Stomach (tissue), 8 donors: ENCODE measurements at regions not wholly inside any gene's neighbourhood (a gene's known extent, or its start where the extent isn't known, plus 50 kb on each side); places are given as distances from the start of the nearest gene placed in this dataset.
"Not testable (repeated sequence)": the region's sequence is repeated elsewhere in the genome, so short reads cannot be mapped to it uniquely, and the experiment has no call there.

ENCODE experiments used
- DNase-seq, 2 donors: peaks; one replicate each; pipeline versions ENCODE4 v3.0.0 to v3.0.0-alpha.2; 2013 to 2019
- H3K27ac ChIP-seq, 5 donors: fragments of 200-600 bp in 4 of 5; sonication (generic) in 4 of 5; one replicate each; pipeline ENCODE4 v1.5.1; 2013 to 2019; ENCODE audit warnings: mild to moderate bottlenecking in 1 of 5, moderate library complexity in 1 of 5
- H3K27me3 ChIP-seq, 3 donors: fragments of 200-600 bp; sonication (generic); one replicate each; pipeline ENCODE4 v1.5.1; 2017 to 2019; ENCODE audit warnings: mixed run types in 1 of 3
- H3K36me3 ChIP-seq, 4 donors: fragments of 200-600 bp; sonication (generic); 1 replicate in 3 of 4; 2 replicates in 1 of 4; pipeline ENCODE4 v1.5.1; 2016 to 2019
- H3K4me1 ChIP-seq, 4 donors: fragments of 200-600 bp; sonication (generic); one replicate each; pipeline ENCODE4 v1.5.1; 2016 to 2019
- H3K4me3 ChIP-seq, 4 donors: fragments of 200-600 bp; sonication (generic) in 3 of 4; one replicate each; pipeline ENCODE4 v1.5.1; 2016 to 2019; ENCODE audit warnings: mild to moderate bottlenecking in 1 of 4
- H3K9me3 ChIP-seq, 4 donors: fragments of 200-600 bp; sonication (generic); one replicate each; pipeline ENCODE4 v1.5.1; 2016 to 2019
- CTCF ChIP-seq, 7 experiments: fragments of 450-650 bp in 4 of 7; fragments of 200-600 bp in 3 of 7; sonication (generic) in 3 of 7; IDR thresholded peaks; one replicate each; pipeline ENCODE4 v1.5.1; 2016 to 2019; ENCODE audit warnings: antibody characterized with exemption in 7 of 7, control low read depth in 2 of 7, mild to moderate bottlenecking in 1 of 7
- EP300 ChIP-seq: sonication (generic); formaldehyde crosslinking; IDR thresholded peaks from one replicate; pipeline ENCODE4 v1.6.1; 2017; ENCODE audit warnings: antibody characterized with exemption
- POLR2A ChIP-seq, 4 donors: fragments of 450-650 bp; IDR thresholded peaks; one replicate each; pipeline ENCODE4 v1.6.1; 2016; ENCODE audit warnings: antibody characterized with exemption in 4 of 4, control low read depth in 2 of 4, mild to moderate bottlenecking in 1 of 4, moderate library complexity in 1 of 4
- POLR2AphosphoS5 ChIP-seq, 3 donors: sonication (generic); formaldehyde crosslinking; IDR thresholded peaks; one replicate each; pipeline ENCODE4 v1.6.1; 2016; ENCODE audit warnings: antibody characterized with exemption in 3 of 3
- WGBS, 5 donors: extraction: QIAGEN DNeasy Blood & Tissue Kit in 3 of 5; methylation state at CpG; one replicate each; pipeline versions ENCODE4 v1.1.5 to v1.1.7; 2013 to 2018; 5-methylcytosine and 5-hydroxymethylcytosine counted together
- intact Hi-C: fragments of 100-400 bp; cut with DNase I; formaldehyde crosslinking; loops from one replicate; pipeline ENCODE4 v1.15.1; 2023; ENCODE audit warnings: low total_unique reads
- donor health status: healthy with polysubstance abuse.
- donor health status: Bipolar disorder and iron deficiency.
- donor health status: healthy.

- DNase-seq, result peak in 1 of 2 donors; percentile 29
- Histone ChIP-seq H3K27me3 (no peaks in the 10 kb centered on the region), H3K4me3 (peak overlapping the region; percentile 50 to 64 (median 60)), H3K9me3 (no peaks in the 10 kb centered on the region), H3K4me1 (peaks cover 17 to 50% (median 32%) of the 10 kb centered on the region in 4 donors), H3K36me3 (no peaks in the 10 kb centered on the region), H3K27ac (peak overlapping the region in 2 of 5 donors; percentile 46 to 87)
- intact Hi-C loops, result no loop called here
- TF ChIP-seq CTCF (IDR thresholded peaks at IDR 0.05) (no peak), POLR2AphosphoS5 (IDR thresholded peaks at IDR 0.05) (no peak), POLR2A (IDR thresholded peaks at IDR 0.05) (no peak), EP300 (no peak)
- WGBS, 5 donors, result 62 to 73% (median 71%) methylated on average over 12 of the region's 12 CpGs
Measured at GRCh38 chr14:89700801-89701200, 253.7 kb downstream of the EFCAB11 start.

GRCh38 chr14:89699071-89699470, 255.5 kb downstream of the EFCAB11 start:
- WGBS, 5 donors, result 30 to 44% (median 32%) methylated on average over 6 of the region's 6 CpGs
- no peaks in the 10 kb centered on the region for H3K9me3 ChIP-seq
- no peaks in the 10 kb centered on the region for H3K36me3 ChIP-seq
- TF ChIP-seq EP300 (no peak), POLR2AphosphoS5 (IDR thresholded peaks at IDR 0.05) (peak in 2 of 3 donors; percentile 14 to 29)
- H3K27ac ChIP-seq, result no peak overlapping the region
- peak in 1 of 2 donors; percentile 63 for DNase-seq
- intact Hi-C loops, result no loop called here
- H3K4me1 ChIP-seq, result peaks cover 17 to 50% (median 32%) of the 10 kb centered on the region in 4 donors
- no peaks in the 10 kb centered on the region for H3K27me3 ChIP-seq
- no peak overlapping the region for H3K4me3 ChIP-seq

GRCh38 chr14:89697281-89698060, 257.1 kb downstream of the EFCAB11 start:
- no peak for DNase-seq
- no peaks in the 10 kb centered on the region for H3K9me3 ChIP-seq
- H3K27ac ChIP-seq, result no peak overlapping the region
- peaks cover 14 to 38% (median 29%) of the 10 kb centered on the region in 4 donors for H3K4me1 ChIP-seq
- TF ChIP-seq CTCF (IDR thresholded peaks at IDR 0.05) (no peak), POLR2AphosphoS5 (IDR thresholded peaks at IDR 0.05) (no peak), POLR2A (IDR thresholded peaks at IDR 0.05) (no peak), EP300 (no peak)
- no peaks in the 10 kb centered on the region for H3K27me3 ChIP-seq
- H3K36me3 ChIP-seq, result no peaks in the 10 kb centered on the region
- 85 to 90% (median 88%) methylated on average over 7 to 8 of the region's 8 CpGs for WGBS, 5 donors
- intact Hi-C loops, result no loop called here
- no peak overlapping the region for H3K4me3 ChIP-seq

- H3K4me3 ChIP-seq, result no peak overlapping the region
- TF ChIP-seq CTCF (IDR thresholded peaks at IDR 0.05) (no peak), EP300 (no peak), POLR2A (IDR thresholded peaks at IDR 0.05) (no peak), POLR2AphosphoS5 (IDR thresholded peaks at IDR 0.05) (no peak)
- no peak overlapping the region for H3K27ac ChIP-seq
- no peaks in the 10 kb centered on the region for H3K27me3 ChIP-seq
- 76 to 93% (median 89%) methylated on average over 2 of the region's 2 CpGs for WGBS, 5 donors
- H3K36me3 ChIP-seq, result no peaks in the 10 kb centered on the region
- peaks cover 1 to 24% (median 15%) of the 10 kb centered on the region in 4 donors for H3K4me1 ChIP-seq
- intact Hi-C loops, result no loop called here
- no peak for DNase-seq
- H3K9me3 ChIP-seq, result no peaks in the 10 kb centered on the region
Measured at GRCh38 chr14:89695846-89696245, 258.7 kb downstream of the EFCAB11 start.

GRCh38 chr14:89690139-89690538, 264.4 kb downstream of the EFCAB11 start:
- intact Hi-C loops, result no loop called here
- Histone ChIP-seq H3K9me3 (no peaks in the 10 kb centered on the region), H3K4me3 (no peak overlapping the region), H3K4me1 (no peaks in the 10 kb centered on the region), H3K27ac (no peak overlapping the region), H3K27me3 (no peaks in the 10 kb centered on the region), H3K36me3 (no peaks in the 10 kb centered on the region)
- DNase-seq, result no peak
- TF ChIP-seq CTCF (IDR thresholded peaks at IDR 0.05) (no peak), EP300 (no peak), POLR2A (IDR thresholded peaks at IDR 0.05) (no peak), POLR2AphosphoS5 (IDR thresholded peaks at IDR 0.05) (no peak)
- WGBS, 5 donors, result 75 to 91% (median 89%) methylated on average over 7 of the region's 7 CpGs

GRCh38 chr14:89689711-89690110, 264.8 kb downstream of the EFCAB11 start:
- WGBS, 5 donors, result 85 to 91% (median 86%) methylated on average over 7 of the region's 7 CpGs
- H3K4me3 ChIP-seq, H3K4me1 ChIP-seq, H3K36me3 ChIP-seq, H3K27ac ChIP-seq, H3K27me3 ChIP-seq, intact Hi-C loops, DNase-seq, H3K9me3 ChIP-seq: not testable (repeated sequence)
